Natural killer cell (primary cell): ENCODE measurements at regions not wholly inside any gene's neighbourhood (a gene's known extent, or its start where the extent isn't known, plus 50 kb on each side); places are given as distances from the start of the nearest gene placed in this dataset.
"Not testable (repeated sequence)": the region's sequence is repeated elsewhere in the genome, so short reads cannot be mapped to it uniquely, and the experiment has no call there.

Source experiments
- ATAC-seq, 3 donors: fragments of 150-1000 bp in 2 of 3; fragments of 200-7000 bp in 1 of 3; cut with Tn5 transposase; 1 replicate in 1 of 3; 2 replicates in 2 of 3; pipeline ENCODE4 v1.10.0; 2021; ENCODE audit warnings: mild to moderate bottlenecking in 2 of 3, moderate library complexity in 2 of 3
- DNase-seq, 2 donors: peaks; one replicate each; pipeline versions ENCODE4 v3.0.0 to v3.0.0-alpha.2; 2013 to 2021; ENCODE audit warnings: mixed read lengths in 1 of 2
- H3K27ac ChIP-seq: one replicate; pipeline ENCODE4 v1.5.1; 2013; ENCODE audit warnings: mild to moderate bottlenecking, low read length
- H3K27me3 ChIP-seq: one replicate; pipeline ENCODE4 v1.6.1; 2013; ENCODE audit warnings: low read length; ENCODE audit not compliant: control insufficient read depth, insufficient read depth
- H3K36me3 ChIP-seq: one replicate; pipeline ENCODE4 v1.6.1; 2013; ENCODE audit warnings: low read length; ENCODE audit not compliant: control insufficient read depth, insufficient read depth
- H3K4me1 ChIP-seq: one replicate; pipeline ENCODE4 v1.6.1; 2013; ENCODE audit warnings: low read length; ENCODE audit not compliant: control insufficient read depth, insufficient read depth
- H3K4me3 ChIP-seq: one replicate; pipeline ENCODE4 v1.5.1; 2013; ENCODE audit warnings: low read length
- H3K9me3 ChIP-seq: one replicate; pipeline ENCODE4 v1.6.1; 2013; ENCODE audit warnings: low read length; ENCODE audit not compliant: control insufficient read depth, insufficient read depth
- H3K27ac Mint-ChIP-seq, 2 donors: one replicate each; pipeline ENCODE4 v1.8.0; 2022; ENCODE audit warnings: mild to moderate bottlenecking in 2 of 2, mixed read lengths in 2 of 2, moderate library complexity in 1 of 2
- H3K27me3 Mint-ChIP-seq, 2 donors: one replicate each; pipeline ENCODE4 v1.8.0; 2022; ENCODE audit warnings: low read depth in 2 of 2, mixed read lengths in 2 of 2
- H3K36me3 Mint-ChIP-seq: one replicate; pipeline ENCODE4 v1.8.0; 2022; ENCODE audit warnings: mixed read lengths
- H3K4me1 Mint-ChIP-seq, 2 donors: one replicate each; pipeline ENCODE4 v1.8.0; 2022; ENCODE audit warnings: mixed read lengths in 2 of 2
- H3K4me3 Mint-ChIP-seq: one replicate; pipeline ENCODE4 v1.8.0; 2022; ENCODE audit warnings: mild to moderate bottlenecking, moderate library complexity, mixed read lengths
- H3K9me3 Mint-ChIP-seq, 2 donors: one replicate each; pipeline ENCODE4 v1.8.0; 2022; ENCODE audit warnings: mixed read lengths in 2 of 2
- CTCF ChIP-seq: fragments of 200-600 bp; IDR thresholded peaks from one replicate; pipeline ENCODE4 v1.8.0; 2022; ENCODE audit warnings: antibody characterized with exemption
- WGBS: methylation state at CpG from one replicate; pipeline ENCODE4 v1.1.7; 2013; ENCODE audit warnings: missing lambda C conversion rate; ENCODE audit not compliant: insufficient coverage; 5-methylcytosine and 5-hydroxymethylcytosine counted together
- intact Hi-C: fragments of 100-400 bp; cut with micrococcal nuclease; formaldehyde crosslinking; loops from one replicate; pipeline ENCODE4 v1.14.2; 2022

- Mint-ChIP-seq H3K36me3 (no peaks in the 10 kb centered on the region), H3K27ac (no peak overlapping the region), H3K4me1 (no peaks in the 10 kb centered on the region), H3K27me3 (peaks cover 0 to 8% of the 10 kb centered on the region in 2 donors), H3K9me3 (no peaks in the 10 kb centered on the region), H3K4me3 (no peak overlapping the region)
- no peaks in the 10 kb centered on the region for H3K36me3 ChIP-seq
- WGBS, result 92% methylated on average over 8 of the region's 8 CpGs
- no peak overlapping the region for H3K4me3 ChIP-seq
- no peak overlapping the region for H3K27ac ChIP-seq
- ATAC-seq (no peak), DNase-seq (no peak)
- intact Hi-C loops, result no loop called here
- no peaks in the 10 kb centered on the region for H3K4me1 ChIP-seq
- TF ChIP-seq CTCF, result no peak
- no peaks in the 10 kb centered on the region for H3K9me3 ChIP-seq
- H3K27me3 ChIP-seq, result no peaks in the 10 kb centered on the region
Observed at GRCh38 chr1:30660241-30660640, 63.1 kb downstream of the MATN1 start.

- no peaks in the 10 kb centered on the region for H3K36me3 Mint-ChIP-seq
Observed at GRCh38 chr1:30659702-30660101, 63.7 kb downstream of the MATN1 start.

GRCh38 chr1:30658375-30658774, 65.0 kb downstream of the MATN1 start:
- ATAC-seq, intact Hi-C loops, H3K36me3 ChIP-seq, H3K4me1 Mint-ChIP-seq, H3K27ac Mint-ChIP-seq, H3K4me3 Mint-ChIP-seq, H3K4me3 ChIP-seq, DNase-seq, H3K4me1 ChIP-seq, H3K36me3 Mint-ChIP-seq, H3K9me3 Mint-ChIP-seq, H3K27me3 ChIP-seq, H3K27me3 Mint-ChIP-seq, H3K27ac ChIP-seq, H3K9me3 ChIP-seq: not testable (repeated sequence)
- WGBS, result 82% methylated on average over 4 of the region's 4 CpGs

More at GRCh38 chr1:30659702-30660101, 63.7 kb downstream of the MATN1 start:
- H3K4me3 Mint-ChIP-seq, result no peak overlapping the region
- ATAC-seq, result no peak
- Histone ChIP-seq H3K4me1 (no peaks in the 10 kb centered on the region), H3K4me3 (no peak overlapping the region), H3K27ac (no peak overlapping the region), H3K36me3 (no peaks in the 10 kb centered on the region), H3K9me3 (no peaks in the 10 kb centered on the region), H3K27me3 (no peaks in the 10 kb centered on the region)
- intact Hi-C loops, result no loop called here
- no peaks in the 10 kb centered on the region for H3K9me3 Mint-ChIP-seq
- H3K27ac Mint-ChIP-seq, result no peak overlapping the region
- 69% methylated on average over 7 of the region's 8 CpGs for WGBS
- H3K4me1 Mint-ChIP-seq, result no peaks in the 10 kb centered on the region
- no peak for TF ChIP-seq CTCF
- H3K27me3 Mint-ChIP-seq, result peaks cover 0 to 8% of the 10 kb centered on the region in 2 donors
- no peak for DNase-seq

GRCh38 chr1:30658014-30658336, 65.4 kb downstream of the MATN1 start:
- H3K27ac ChIP-seq, result no peak overlapping the region
- H3K36me3 ChIP-seq, result no peaks in the 10 kb centered on the region
- no peak overlapping the region for H3K4me3 ChIP-seq
- no peak overlapping the region for H3K27ac Mint-ChIP-seq
- no peaks in the 10 kb centered on the region for H3K36me3 Mint-ChIP-seq
- no peak overlapping the region for H3K4me3 Mint-ChIP-seq
- H3K27me3 Mint-ChIP-seq, result peaks cover 0 to 8% of the 10 kb centered on the region in 2 donors
- WGBS, result 72% methylated on average over 5 of the region's 8 CpGs
- H3K9me3 ChIP-seq, result no peaks in the 10 kb centered on the region
- TF ChIP-seq CTCF, result no peak
- no peak for ATAC-seq
- intact Hi-C loops, result no loop called here
- no peaks in the 10 kb centered on the region for H3K9me3 Mint-ChIP-seq
- no peaks in the 10 kb centered on the region for H3K4me1 Mint-ChIP-seq
- DNase-seq, result no peak
- H3K27me3 ChIP-seq, result no peaks in the 10 kb centered on the region
- H3K4me1 ChIP-seq, result no peaks in the 10 kb centered on the region
